Stimulated activated CD8-positive, alpha-beta memory T cell treated with anti-CD3 and anti-CD28 coated beads, Interleukin-12 subunit alpha, Interleukin-12 subunit beta, amount 100 ng/mL, for 24 hours (primary cell): ENCODE measurements at regions not wholly inside any gene's neighbourhood (a gene's known extent, or its start where the extent isn't known, plus 50 kb on each side); places are given as distances from the start of the nearest gene placed in this dataset.
"Not testable (repeated sequence)": the region's sequence is repeated elsewhere in the genome, so short reads cannot be mapped to it uniquely, and the experiment has no call there.

Experiments used
- DNase-seq: peaks from one replicate; pipeline ENCODE4 v3.0.0-alpha.2; 2020; ENCODE audit errors: extremely low read depth

DNA sequence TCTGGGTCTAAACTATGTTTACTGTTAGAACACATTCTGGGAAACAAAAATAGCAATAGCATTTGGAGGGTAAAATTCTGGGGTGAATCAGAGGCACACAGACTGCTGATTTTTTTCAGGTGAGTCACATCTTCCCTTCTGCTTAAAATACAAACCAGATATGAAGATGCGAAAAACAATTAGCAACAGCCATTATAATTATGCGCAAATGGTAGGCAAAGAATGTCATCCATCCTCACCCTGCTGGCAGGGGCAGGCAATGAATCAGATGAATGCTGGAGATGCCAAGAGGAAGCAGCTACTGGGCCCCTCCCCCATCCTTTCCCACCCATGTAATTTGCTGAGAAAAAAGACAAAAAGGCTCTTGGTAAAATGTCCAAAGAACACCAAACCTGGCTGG is 282.9 kb downstream of the KLF5 start:
- no peak for DNase-seq

DNA sequence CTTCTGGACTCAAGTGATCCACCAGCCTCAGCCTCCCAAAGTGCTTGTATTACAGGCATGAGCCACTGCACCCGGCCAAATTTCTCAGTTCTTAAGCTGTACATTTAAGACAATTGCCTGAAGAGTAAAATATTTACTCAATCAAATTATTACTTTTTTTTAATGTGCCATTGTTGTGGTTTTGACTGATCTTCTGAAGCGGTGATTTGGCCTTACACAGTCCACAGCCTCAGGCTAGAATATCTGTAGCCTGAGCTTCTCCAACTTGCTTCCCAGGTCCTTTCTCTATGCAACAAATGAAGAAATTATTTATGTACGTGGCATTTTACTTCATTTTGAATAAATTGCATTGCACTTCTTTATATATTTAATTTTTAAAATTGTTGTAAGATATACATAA is 281.3 kb downstream of the KLF5 start:
- no peak for DNase-seq

- no peak for DNase-seq
Observed at GRCh38 chr13:73339086-73339485, 280.3 kb downstream of the KLF5 start.

DNA sequence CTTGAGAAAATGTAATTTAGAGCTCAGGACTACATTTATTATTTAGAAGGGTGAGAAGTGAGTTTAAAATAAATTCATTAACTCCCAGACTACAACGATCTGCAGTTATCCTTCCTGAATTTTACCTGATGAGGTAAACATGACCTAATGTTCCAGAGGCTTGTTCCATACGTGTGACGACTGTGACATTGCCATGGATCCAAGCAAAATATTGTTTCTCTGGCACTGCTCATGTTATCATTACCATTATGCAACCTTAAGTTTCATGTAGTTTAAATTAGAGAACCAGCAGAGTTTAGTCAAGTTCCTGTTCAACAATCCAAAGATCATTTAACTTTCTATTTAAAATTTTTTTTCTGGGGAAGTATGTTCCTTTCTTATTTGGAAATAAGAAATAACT is 279.6 kb downstream of the KLF5 start:
- no peak for DNase-seq

DNA sequence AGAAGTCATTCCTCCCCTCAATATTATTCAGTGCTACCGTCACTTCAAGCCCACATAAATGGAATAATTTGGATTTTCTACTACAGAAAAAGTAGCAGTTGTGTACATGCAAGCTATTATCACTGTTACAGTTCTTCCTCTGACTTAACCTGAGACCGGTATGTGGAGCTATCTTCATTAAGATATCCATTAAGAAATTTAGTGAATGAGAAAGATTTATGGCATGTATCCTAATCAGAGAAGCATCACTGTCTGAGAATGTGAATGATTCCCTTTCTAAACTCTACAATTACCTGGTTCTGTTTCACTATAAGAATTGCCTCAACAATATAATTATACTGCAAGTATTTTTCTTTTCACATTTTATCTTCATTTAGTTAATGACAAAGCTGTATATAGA is 278.7 kb downstream of the KLF5 start:
- no peak for DNase-seq

- DNase-seq = no peak
Observed at GRCh38 chr13:73336773-73337172, 278.0 kb downstream of the KLF5 start.

GRCh38 chr13:73335944-73336343 is 277.1 kb downstream of the KLF5 start:
- no peak for DNase-seq

- no peak for DNase-seq
Observed at GRCh38 chr13:73335210-73335609, 276.4 kb downstream of the KLF5 start.

DNA sequence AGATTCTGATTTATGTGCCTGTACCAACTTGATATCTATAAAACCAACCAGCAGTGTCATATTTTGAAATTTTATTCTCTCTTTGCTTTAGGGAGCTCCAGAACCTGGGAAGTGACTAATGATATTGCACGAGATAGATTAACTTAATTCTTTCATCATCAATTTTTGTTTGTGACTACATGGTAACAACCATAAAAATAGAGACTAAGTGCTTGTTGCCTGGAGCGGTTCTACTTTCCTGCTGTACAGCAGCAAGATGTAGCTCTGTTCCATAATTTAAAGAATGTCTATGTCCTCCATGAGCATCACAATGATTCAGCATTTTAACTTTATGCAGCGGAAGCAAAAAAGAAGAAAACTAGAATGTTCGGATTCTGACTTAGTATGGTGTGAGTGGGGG is 275.6 kb downstream of the KLF5 start:
- DNase-seq = no peak

DNA sequence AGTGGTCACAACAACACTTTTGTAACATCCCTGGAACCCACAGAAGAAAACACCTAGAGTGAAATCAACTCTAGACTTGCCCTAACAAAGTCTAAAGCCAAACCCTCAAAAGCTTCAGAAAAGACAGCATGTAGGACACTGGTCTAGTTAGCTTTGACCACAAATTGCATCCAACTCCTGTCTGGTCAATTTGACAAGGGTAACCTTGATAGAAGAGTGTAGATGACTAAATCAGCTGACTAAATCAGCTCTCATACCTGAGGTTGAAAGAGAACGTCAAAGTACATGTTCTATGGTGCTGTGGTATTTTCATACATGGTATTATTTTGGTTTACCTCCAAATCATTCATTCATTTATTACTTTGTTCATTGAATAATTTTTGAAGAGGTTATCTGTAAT is 272.8 kb downstream of the KLF5 start:
- DNase-seq = no peak

DNA sequence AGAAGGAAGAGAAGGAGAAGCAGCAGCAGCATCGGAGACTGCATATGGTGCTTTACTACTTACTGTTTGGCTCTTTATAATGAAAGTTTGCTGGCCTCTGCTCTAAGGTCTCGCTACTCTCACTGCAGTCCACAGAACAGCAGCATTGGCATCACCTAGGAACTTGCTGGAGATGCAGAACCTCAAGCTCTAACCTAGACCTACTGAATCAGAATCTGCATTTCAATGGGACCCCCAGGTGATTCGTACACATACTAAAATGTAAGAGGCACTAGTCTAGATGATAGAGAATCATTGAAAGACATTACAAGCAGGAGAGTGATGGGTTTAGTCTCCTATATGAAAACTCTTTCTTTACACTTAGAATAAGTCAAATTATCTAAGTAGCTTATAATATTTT is 270.6 kb downstream of the KLF5 start:
- no peak for DNase-seq

- no peak for DNase-seq
Observed at GRCh38 chr13:73327579-73327978, 268.8 kb downstream of the KLF5 start.

GRCh38 chr13:73325723-73326558 is 267.1 kb downstream of the KLF5 start:
- no peak for DNase-seq

GRCh38 chr13:73324842-73325722 is 266.3 kb downstream of the KLF5 start:
- DNase-seq = no peak

GRCh38 chr13:73323615-73324014 is 264.8 kb downstream of the KLF5 start:
- DNase-seq = no peak

DNA sequence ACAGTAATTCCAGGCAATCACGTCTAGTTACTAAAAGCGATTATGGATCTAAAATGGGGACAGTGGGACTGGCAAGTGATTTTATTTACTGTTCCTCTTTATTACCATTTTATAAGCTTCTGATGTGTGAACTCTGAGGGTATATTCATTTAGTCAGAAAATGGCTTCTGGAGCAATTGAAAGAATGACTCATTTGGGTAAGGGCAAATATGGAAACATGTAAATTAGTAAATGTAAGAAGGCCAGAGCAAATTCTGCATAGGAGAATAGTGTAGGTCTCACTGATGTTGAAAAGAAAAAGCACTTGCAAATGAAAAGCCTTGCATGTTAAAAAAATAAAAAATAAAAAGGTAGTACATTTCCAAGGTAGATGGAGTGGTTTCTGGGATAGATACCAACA is 262.2 kb downstream of the KLF5 start:
- no peak for DNase-seq

GRCh38 chr13:73317140-73317539 is 258.3 kb downstream of the KLF5 start:
- no peak for DNase-seq

DNA sequence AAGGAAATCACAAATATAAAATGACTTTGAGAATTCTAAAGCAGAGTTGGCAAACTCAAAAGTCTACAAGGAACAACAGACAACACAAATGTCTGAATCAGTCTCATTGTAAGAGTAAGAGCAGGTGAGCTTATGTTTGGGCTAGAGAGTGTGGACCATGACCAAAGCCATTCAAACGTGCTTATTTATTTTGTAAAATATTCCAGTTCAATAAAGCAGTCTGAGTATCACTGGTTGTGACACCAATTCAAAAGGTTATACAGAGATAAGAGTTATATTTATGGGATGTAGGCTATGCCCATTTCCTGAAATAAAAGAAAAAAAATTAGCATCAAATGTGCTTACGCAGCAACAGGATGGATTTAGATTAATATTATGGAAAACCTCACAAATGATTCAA is 251.6 kb downstream of the KLF5 start:
- DNase-seq = no peak

GRCh38 chr13:73307481-73307880 is 248.7 kb downstream of the KLF5 start:
- DNase-seq = no peak

DNA sequence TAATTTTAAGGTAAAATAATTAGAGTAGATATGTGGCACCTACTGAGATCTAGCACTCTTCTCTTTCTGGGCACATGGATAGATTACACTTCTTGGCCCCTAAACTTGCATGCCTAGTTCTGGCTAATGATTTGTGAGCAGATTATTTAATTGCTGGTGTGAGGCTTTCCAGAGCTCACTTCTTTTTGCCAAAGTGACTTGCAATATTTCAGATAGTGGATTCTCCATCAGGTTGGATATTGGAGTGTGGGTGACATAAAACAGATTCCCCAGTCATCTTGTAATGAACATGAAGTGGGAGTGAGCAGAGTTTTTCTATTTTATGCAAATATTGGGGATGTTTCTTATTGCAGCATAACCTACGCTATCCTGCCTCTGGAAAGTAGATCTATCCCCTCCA is 247.9 kb downstream of the KLF5 start:
- DNase-seq = no peak

- DNase-seq = no peak
Observed at GRCh38 chr13:73304442-73304841, 245.6 kb downstream of the KLF5 start.

GRCh38 chr13:73303851-73304250 is 245.0 kb downstream of the KLF5 start:
- DNase-seq = no peak

DNA sequence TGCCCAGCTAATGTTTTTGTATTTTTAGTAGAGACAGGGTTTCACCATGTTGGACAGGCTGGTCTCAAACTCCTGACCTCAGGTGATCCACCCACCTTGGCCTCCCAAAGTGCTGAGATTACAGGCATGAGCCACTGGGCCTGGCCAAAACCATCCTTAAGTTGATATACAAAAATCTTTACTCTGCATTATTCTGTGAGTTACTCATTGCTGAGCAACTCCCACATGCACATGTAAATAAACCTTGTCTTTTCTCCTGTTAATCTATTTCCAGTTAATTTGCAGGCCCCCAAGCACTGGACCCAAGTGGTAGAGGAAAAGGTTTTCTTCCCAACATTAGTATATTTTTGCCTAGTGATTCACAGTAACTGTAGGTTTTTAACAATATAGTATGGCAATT is 242.8 kb downstream of the KLF5 start:
- not testable (repeated sequence) for DNase-seq
